BLaER1 (cell line): ENCODE measurements at regions not wholly inside any gene's neighbourhood (a gene's known extent, or its start where the extent isn't known, plus 50 kb on each side); places are given as distances from the start of the nearest gene placed in this dataset.
"Not testable (repeated sequence)": the region's sequence is repeated elsewhere in the genome, so short reads cannot be mapped to it uniquely, and the experiment has no call there.

Experiments
- H3K27ac ChIP-seq: shearing (Covaris generic); formaldehyde crosslinking; 2 replicates; pipeline ENCODE4 v1.8.1; 2022
- H3K27me3 ChIP-seq: shearing (Covaris generic); formaldehyde crosslinking; 2 replicates; pipeline ENCODE4 v1.8.1; 2022
- H3K36me3 ChIP-seq: shearing (Covaris generic); formaldehyde crosslinking; 2 replicates; pipeline ENCODE4 v1.8.1; 2022
- H3K4me1 ChIP-seq: shearing (Covaris generic); formaldehyde crosslinking; 2 replicates; pipeline ENCODE4 v1.8.1; 2022
- H3K4me2 ChIP-seq: shearing (Covaris generic); formaldehyde crosslinking; 2 replicates; pipeline ENCODE4 v1.8.1; 2022
- H3K4me3 ChIP-seq: shearing (Covaris generic); formaldehyde crosslinking; 2 replicates; pipeline ENCODE4 v1.8.1; 2022
- H3K9ac ChIP-seq: shearing (Covaris generic); formaldehyde crosslinking; 2 replicates; pipeline ENCODE4 v1.8.1; 2022
- H3K9me3 ChIP-seq: shearing (Covaris generic); formaldehyde crosslinking; 2 replicates; pipeline ENCODE4 v1.8.1; 2022
- H4K20me1 ChIP-seq: shearing (Covaris generic); formaldehyde crosslinking; 2 replicates; pipeline ENCODE4 v1.8.1; 2022
- Cebpa-rat ChIP-seq: shearing (Covaris generic); IDR thresholded peaks from 2 replicates; pipeline ENCODE4 v1.8.1; 2022

DNA sequence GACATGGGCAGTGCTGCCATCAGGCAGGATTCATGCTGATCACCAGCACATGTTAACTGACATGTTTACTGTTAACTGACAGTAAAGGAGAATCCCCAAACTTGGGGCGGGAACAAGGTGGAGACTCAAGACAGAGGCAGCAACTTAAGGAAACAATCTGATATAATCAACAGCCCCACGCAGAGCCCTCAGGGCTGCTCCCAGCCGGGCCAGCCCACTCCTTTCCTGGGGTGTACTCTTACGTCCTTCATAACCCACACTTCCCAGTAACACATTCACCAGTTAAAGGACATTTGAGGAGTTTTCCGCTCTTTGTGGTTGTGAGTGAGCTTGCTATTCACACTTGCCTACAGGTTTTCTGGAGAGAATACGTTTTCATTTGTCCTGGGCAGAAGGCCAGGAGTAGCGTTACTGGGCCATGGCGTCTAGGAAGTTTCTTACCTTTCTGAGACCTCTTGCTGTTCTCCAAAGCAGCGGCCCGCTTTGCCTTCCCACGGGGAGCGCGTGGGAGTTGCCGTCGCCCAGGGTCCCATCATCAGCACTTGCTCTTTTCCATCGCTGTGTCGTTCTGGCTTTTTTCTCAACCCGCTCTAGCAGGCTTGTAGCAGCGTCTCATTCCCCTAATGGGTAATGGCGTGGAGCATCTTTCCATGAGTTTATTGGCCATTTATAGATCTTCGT lies 56.4 kb downstream of the FOXF2 start:
- no peak overlapping the region for H3K9ac ChIP-seq
- no peaks in the 10 kb centered on the region for H4K20me1 ChIP-seq
- no peaks in the 10 kb centered on the region for H3K4me1 ChIP-seq
- no peaks in the 10 kb centered on the region for H3K27me3 ChIP-seq
- no peak overlapping the region for H3K4me3 ChIP-seq
- H3K27ac ChIP-seq = no peak overlapping the region
- no peaks in the 10 kb centered on the region for H3K36me3 ChIP-seq
- H3K9me3 ChIP-seq = peaks cover 5% of the 10 kb centered on the region
- no peak for TF ChIP-seq Cebpa-rat
- no peak overlapping the region for H3K4me2 ChIP-seq

GRCh38 chr6:1449896-1450295 lies 60.5 kb downstream of the FOXF2 start:
- Histone ChIP-seq H3K9me3 (peaks cover 22% of the 10 kb centered on the region), H3K4me1 (no peaks in the 10 kb centered on the region), H3K36me3 (no peaks in the 10 kb centered on the region), H3K4me3 (no peak overlapping the region), H3K4me2 (no peak overlapping the region), H3K9ac (no peak overlapping the region), H3K27me3 (no peaks in the 10 kb centered on the region), H3K27ac (no peak overlapping the region), H4K20me1 (no peaks in the 10 kb centered on the region)
- no peak for TF ChIP-seq Cebpa-rat

- no peaks in the 10 kb centered on the region for H4K20me1 ChIP-seq
- H3K36me3 ChIP-seq = no peaks in the 10 kb centered on the region
- H3K4me2 ChIP-seq = no peak overlapping the region
- no peak overlapping the region for H3K27ac ChIP-seq
- H3K4me1 ChIP-seq = no peaks in the 10 kb centered on the region
- no peaks in the 10 kb centered on the region for H3K27me3 ChIP-seq
- H3K9me3 ChIP-seq = peaks cover 22% of the 10 kb centered on the region
- no peak overlapping the region for H3K9ac ChIP-seq
- no peak for TF ChIP-seq Cebpa-rat
- H3K4me3 ChIP-seq = no peak overlapping the region
These were observed 63.6 kb downstream of the FOXF2 start for GRCh38 chr6:1453024-1453423.

- H3K27ac ChIP-seq, H3K9me3 ChIP-seq, H3K4me2 ChIP-seq, H3K9ac ChIP-seq, H3K27me3 ChIP-seq, H3K36me3 ChIP-seq, H3K4me3 ChIP-seq, H3K4me1 ChIP-seq, H4K20me1 ChIP-seq: not testable (repeated sequence)
These were observed 67.4 kb downstream of the FOXF2 start for GRCh38 chr6:1456816-1457215.

GRCh38 chr6:1461207-1461606 lies 71.8 kb downstream of the FOXF2 start:
- no peak overlapping the region for H3K9ac ChIP-seq
- no peaks in the 10 kb centered on the region for H4K20me1 ChIP-seq
- H3K4me1 ChIP-seq = no peaks in the 10 kb centered on the region
- H3K4me2 ChIP-seq = no peak overlapping the region
- no peak overlapping the region for H3K27ac ChIP-seq
- TF ChIP-seq Cebpa-rat = no peak
- no peaks in the 10 kb centered on the region for H3K36me3 ChIP-seq
- no peaks in the 10 kb centered on the region; the same call in 1 of the 2 replicates for H3K9me3 ChIP-seq
- no peaks in the 10 kb centered on the region for H3K27me3 ChIP-seq
- H3K4me3 ChIP-seq = no peak overlapping the region

- no peak for TF ChIP-seq Cebpa-rat
- H3K9ac ChIP-seq = no peak overlapping the region
- H4K20me1 ChIP-seq = no peaks in the 10 kb centered on the region
- no peak overlapping the region for H3K4me3 ChIP-seq
- H3K36me3 ChIP-seq = no peaks in the 10 kb centered on the region
- H3K9me3 ChIP-seq = no peaks in the 10 kb centered on the region; the same call in 1 of the 2 replicates
- H3K4me1 ChIP-seq = no peaks in the 10 kb centered on the region
- no peak overlapping the region for H3K4me2 ChIP-seq
- no peak overlapping the region for H3K27ac ChIP-seq
- H3K27me3 ChIP-seq = no peaks in the 10 kb centered on the region
These were observed 72.4 kb downstream of the FOXF2 start for GRCh38 chr6:1461736-1462135.

DNA sequence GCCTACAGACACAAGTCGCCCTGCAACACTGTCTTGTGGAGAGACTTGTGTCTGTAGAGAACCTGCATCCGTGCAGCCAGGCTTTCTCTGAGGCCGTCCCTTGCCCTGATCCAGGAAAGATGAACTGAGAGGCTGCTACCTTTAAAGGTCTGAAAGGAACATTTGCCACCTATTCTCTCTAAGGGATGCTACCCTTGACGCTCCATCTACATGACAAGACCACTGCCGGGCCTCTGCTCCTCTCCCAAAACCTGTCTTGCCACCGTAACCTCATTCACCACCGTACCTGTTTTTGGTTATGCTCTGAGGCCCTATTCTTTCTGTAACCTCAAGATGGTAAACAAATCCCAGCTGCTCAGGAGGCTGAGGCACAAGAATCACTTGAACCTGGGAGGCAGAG lies 73.9 kb downstream of the FOXF2 start:
- H3K4me2 ChIP-seq = no peak overlapping the region

DNA sequence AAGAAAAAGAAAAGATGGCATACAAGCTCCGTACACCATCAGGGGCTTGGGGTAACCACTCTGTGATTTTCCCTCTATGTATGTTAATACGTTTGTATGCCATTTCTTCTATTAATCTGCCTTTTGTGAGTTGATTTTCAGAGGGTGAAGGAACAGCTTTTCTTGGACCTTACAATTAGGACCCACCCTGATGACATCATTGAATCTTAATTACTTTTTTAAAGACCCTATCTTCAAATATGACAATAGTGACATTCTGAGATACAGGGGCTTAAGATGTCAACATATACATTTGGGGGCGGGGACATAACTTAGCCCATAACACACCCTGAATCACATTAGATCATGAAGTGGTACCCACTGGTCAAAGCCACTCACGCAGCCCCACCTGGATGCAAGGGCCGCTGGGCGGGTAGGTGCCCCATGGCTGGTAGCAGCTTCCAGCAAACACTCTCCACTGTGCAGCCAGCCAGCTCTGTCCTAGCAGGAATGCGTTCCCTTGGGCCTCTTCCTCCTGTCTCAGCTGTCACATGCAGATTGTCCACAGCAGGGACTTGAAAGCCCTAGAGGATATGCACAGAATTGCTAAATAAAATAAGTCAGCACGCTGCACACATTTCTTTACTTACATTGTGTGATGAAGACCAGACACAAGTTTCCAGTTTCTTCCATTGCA lies 74.5 kb downstream of the FOXF2 start:
- no peak for TF ChIP-seq Cebpa-rat
- no peaks in the 10 kb centered on the region for H3K9me3 ChIP-seq
- no peaks in the 10 kb centered on the region for H4K20me1 ChIP-seq
- no peak overlapping the region for H3K27ac ChIP-seq
- no peak overlapping the region for H3K4me3 ChIP-seq
- no peaks in the 10 kb centered on the region for H3K27me3 ChIP-seq
- H3K9ac ChIP-seq = no peak overlapping the region
- H3K36me3 ChIP-seq = no peaks in the 10 kb centered on the region
- H3K4me2 ChIP-seq = no peak overlapping the region
- 0 out of 2 replicates have a peak, but pooled peaks cover 4% of the 10 kb centered on the region for H3K4me1 ChIP-seq

More for the DNA sequence above, 73.9 kb downstream of the FOXF2 start:
- TF ChIP-seq Cebpa-rat = no peak
- Histone ChIP-seq H3K9me3 (no peaks in the 10 kb centered on the region), H3K9ac (no peak overlapping the region), H3K36me3 (no peaks in the 10 kb centered on the region), H3K4me1 (0 out of 2 replicates have a peak, but pooled peaks cover 3% of the 10 kb centered on the region), H3K27me3 (no peaks in the 10 kb centered on the region), H3K4me3 (no peak overlapping the region), H3K27ac (no peak overlapping the region), H4K20me1 (no peaks in the 10 kb centered on the region)

GRCh38 chr6:1464781-1465370 lies 75.5 kb downstream of the FOXF2 start:
- no peak overlapping the region for H3K9ac ChIP-seq
- no peaks in the 10 kb centered on the region for H4K20me1 ChIP-seq
- no peak overlapping the region for H3K4me2 ChIP-seq
- H3K27me3 ChIP-seq = no peaks in the 10 kb centered on the region
- H3K36me3 ChIP-seq = no peaks in the 10 kb centered on the region
- H3K4me3 ChIP-seq = no peak overlapping the region
- no peak for TF ChIP-seq Cebpa-rat
- no peak overlapping the region for H3K27ac ChIP-seq
- H3K4me1 ChIP-seq = peaks cover 10% of the 10 kb centered on the region
- no peaks in the 10 kb centered on the region for H3K9me3 ChIP-seq

- no peak for TF ChIP-seq Cebpa-rat
These were observed 78.8 kb downstream of the FOXF2 start for GRCh38 chr6:1468126-1468525.

More at GRCh38 chr6:1468126-1468525, 78.8 kb downstream of the FOXF2 start:
- no peak overlapping the region for H3K9ac ChIP-seq
- H3K4me1 ChIP-seq = peaks cover 18% of the 10 kb centered on the region
- no peaks in the 10 kb centered on the region for H4K20me1 ChIP-seq
- no peaks in the 10 kb centered on the region for H3K36me3 ChIP-seq
- H3K9me3 ChIP-seq = no peaks in the 10 kb centered on the region
- H3K27me3 ChIP-seq = no peaks in the 10 kb centered on the region
- no peak overlapping the region for H3K4me3 ChIP-seq
- no peak overlapping the region for H3K4me2 ChIP-seq
- H3K27ac ChIP-seq = no peak overlapping the region
